Epidermal melanocyte (primary cell): ENCODE measurements at regions not wholly inside any gene's neighbourhood (a gene's known extent, or its start where the extent isn't known, plus 50 kb on each side); places are given as distances from the start of the nearest gene placed in this dataset.
"Not testable (repeated sequence)": the region's sequence is repeated elsewhere in the genome, so short reads cannot be mapped to it uniquely, and the experiment has no call there.

ENCODE experiments used
- DNase-seq: peaks from one replicate; pipeline ENCODE4 v3.0.0; 2011; ENCODE audit warnings: low spot score; ENCODE audit not compliant: insufficient read length

DNA sequence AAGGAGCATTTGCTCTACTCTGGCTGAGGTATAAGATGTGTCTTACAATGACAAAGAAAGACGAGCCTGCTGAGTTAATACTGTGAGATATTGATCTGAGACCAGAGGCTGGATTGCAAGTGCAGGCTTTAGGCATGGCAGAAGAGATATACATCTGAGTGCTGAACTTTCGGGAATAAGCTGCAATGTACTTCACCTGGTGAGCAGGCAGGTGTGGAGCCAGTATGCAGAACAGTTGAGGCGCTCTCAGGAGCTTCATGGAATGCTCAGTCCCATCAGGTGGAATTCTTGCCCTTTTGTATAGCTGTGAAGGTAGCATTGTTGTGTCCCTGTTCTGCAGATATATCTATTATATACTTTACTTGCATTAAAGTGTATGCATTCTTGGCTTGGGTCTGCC, 179.3 kb upstream of the RIMS1 start:
- DNase-seq = no peak

DNA sequence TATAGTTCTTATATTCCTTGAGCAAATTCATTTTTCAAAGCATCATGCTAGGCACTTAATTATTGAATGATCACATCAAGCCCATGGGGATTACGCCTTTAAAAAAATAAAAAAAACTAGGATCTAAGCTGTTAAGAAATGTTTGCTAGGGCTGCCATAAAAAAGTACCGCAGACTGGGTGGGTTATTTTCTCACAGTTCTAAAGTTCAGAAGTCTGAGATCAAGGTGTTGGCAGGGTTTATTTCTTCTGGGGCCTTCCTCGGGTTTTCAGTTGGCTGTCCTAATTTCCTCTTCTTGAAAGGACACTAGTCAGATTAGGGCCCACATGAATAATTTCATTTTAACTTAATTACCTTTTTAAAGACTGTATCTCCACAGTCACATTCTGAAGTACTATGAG, 165.6 kb upstream of the RIMS1 start:
- DNase-seq = no peak

DNA sequence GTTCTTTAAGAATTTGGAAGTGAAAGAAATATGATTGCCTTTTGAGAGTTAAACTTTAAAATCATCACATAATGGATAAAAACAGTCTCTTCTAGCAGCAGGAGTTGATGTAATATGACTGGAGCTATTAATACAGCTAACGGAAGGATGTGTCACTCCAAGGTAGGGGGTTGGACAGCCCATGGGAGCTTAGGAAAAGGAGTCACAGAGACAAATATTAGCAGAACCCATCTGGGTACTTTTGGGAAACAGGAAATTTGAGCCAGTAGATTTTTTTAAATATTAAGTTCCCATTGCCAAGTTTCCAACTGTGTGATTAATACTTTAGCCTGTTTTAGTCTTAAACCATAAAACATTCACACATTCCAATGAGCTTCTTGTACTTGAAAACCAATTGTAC, 164.7 kb upstream of the RIMS1 start:
- no peak for DNase-seq

DNA sequence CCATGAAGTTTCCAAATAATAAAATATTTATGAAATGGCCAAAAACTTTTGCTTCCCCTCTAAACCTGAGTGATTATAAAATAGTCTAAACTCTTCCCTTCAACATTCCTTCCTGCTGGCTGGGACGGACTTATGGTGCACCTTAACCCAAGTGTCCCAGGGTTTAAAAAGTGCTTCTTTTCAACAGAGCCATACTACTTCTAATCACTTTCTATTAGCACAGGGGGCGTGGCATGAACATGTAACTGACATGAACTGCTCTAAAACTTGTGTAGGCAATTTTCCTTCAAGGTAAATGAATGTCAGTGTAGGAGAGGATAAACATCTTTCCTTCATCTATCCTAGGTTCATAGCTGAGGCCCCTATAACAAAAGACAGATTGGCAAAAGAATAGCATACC, 163.6 kb upstream of the RIMS1 start:
- DNase-seq = no peak

DNA sequence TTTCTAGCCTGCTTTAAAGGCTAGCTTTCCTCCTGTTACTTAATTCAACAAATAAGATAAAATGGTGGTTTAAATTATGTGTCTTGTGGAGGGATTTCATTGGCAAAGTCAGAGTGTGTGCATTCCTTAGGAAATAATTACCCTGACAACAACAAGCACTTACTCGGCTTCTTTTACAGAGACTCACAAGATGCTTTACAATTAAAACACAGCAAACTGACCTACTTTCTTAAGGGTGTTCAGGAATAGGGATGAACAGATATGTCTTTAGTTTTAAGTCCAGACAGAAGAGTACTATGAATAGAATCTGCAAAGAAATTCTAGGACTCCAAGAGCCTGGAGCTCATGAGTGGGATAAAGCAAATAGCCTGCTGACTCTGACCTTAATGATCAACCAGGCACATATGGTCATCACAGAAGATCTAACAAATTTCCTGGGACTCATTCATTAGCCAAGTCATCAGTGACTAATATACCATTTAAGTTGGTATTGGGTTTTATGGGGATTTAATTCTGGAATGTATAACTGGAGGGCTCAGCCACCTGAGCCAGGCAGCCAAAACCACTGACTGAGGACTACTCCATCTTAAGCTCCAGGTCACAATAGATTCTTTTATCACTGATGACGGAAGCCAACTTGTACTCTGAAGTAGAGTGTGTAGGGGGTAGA, 161.8 kb upstream of the RIMS1 start:
- DNase-seq = no peak

DNA sequence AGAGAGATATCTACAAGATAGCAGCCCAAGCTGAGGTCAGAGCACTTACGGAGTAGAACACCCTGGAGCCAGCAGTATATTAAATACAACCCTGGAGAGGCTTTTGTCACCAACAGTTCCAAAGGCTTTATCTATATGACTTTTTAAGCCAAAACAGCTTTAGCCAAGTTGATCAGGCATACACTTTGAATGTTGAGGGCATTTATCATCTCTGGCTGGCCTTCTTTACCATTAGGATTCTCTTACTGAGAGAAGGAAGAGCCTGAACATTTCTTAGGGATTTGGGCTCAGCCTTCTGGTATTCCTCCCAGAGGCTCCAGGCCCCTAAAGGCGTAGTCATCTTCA, 161.3 kb upstream of the RIMS1 start:
- DNase-seq = no peak

DNA sequence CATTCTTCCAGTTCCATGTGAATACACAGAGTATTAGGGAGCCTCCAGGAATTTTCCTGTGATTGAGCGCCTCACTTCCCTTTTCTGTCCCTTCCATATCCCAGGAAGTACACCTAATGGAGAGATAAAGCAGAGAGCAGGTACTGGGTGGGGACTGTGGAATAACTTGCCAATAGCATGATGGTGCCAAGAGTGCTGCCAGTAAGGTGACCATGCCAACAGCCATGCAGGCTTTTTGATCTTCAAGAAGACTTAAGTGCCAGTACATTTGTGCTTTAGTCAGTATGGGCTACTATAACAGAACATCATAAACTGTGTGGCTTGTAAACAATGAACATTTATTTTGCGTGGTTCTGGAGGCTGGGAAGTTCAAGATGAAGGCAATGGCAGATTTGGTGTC, 160.2 kb upstream of the RIMS1 start:
- no peak for DNase-seq

DNA sequence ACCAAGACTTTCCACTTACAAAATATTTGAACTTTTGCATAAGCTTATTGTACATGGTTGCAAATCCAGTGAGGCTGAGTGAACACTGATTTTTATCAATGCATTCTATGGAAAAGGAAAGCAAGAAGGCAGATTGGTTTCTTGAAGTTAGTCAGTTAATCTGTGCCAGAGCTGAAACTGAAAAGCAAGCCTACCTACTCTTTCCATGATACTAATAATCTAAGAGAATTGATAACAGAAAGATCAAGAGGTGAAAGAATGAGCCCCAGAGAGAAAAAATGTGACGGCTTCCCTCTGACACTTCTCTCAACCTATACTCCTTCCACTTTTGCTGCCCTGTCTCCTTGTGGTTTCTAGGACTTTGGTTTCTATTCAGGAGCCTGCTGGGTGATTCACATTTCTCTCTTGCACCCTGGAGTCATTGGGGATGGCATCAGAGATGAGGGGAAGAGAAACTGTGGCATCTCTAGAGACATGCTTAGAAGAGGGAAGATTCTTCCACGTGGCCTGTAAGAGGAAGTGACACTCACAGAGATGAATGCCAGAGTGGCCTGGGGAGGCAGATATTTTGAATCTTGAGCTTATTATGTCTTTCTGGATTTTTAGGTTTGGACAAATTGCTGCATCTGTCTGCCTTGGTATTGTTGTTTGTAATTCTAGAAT, 158.6 kb upstream of the RIMS1 start:
- DNase-seq = no peak

DNA sequence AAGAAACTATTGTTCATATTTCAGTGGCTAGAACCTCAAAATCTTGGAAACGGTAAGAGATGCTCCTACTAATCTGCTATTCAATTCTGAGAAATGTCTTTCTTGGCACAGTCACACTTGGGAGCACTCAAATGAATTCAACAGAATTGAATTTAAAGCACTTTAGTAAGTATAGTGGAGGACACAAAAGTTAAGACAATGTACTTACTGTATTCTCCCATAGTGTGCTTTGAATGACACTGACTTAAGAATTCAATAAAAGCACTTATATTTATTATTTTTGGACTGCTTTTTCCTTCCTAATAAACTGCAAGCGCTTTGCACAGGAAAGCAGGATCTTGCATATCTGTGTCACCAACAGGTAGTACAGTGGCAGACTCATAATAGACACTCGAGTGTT, 156.1 kb upstream of the RIMS1 start:
- no peak for DNase-seq

DNA sequence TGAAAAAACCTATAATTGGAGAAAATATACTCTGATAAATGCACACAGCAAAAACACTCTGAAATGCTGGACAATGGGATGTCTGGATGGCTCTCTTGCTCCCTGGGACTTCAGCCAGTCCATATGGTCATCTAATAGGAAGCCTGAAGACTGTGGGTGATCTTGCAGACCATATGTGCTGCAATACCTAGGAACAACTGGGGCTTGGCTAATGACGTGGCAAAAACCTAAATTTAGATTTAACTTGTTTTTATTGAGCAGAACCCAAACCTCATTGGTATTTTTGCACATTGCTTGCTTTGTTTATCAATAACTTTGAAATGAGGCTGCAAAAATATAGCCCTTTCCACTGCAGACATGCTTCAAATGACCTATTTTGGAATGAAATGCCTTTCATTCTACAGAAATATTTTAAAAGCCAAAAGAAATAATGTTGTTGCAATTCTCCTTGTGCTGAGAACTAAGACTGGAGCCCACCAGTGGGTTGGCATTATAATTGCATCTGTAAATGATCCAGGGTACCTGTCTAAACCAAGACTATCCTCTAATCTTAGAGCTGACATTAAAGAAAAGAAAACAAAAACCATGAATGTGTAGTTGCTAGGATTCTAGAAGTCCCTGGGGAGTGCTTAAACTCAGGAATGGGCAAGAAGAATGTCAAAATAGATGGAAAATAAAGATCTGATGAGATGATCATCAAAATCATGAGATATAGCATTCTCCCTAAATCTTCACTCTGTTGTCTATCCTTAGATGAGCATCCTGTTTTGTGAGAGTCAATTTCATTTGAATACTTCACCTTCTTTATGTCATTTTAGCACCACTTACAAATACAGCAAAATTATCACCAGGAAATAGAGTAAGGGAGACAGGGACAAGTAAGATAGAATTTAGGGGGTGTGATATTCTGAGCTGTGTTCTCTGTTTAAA, 152.1 kb upstream of the RIMS1 start:
- no peak for DNase-seq

DNA sequence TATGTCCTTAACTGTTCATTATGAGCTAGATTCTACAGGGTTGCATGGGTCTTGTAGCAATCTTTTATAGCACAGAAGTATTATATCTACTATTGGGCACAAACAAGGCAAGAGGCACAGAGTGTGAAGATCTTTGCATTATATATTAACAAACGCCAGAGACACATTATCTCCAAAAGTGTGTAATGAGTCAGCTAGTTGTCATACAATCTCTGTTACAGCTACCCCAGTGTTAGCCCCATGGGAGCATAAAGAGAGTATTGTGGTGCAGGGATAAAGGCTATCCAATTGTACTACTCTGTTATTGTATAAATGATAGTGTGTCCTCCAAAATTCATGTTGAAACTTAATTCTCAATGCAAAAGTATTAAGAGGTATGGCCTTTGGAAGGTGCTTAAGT, 148.4 kb upstream of the RIMS1 start:
- DNase-seq = no peak

DNA sequence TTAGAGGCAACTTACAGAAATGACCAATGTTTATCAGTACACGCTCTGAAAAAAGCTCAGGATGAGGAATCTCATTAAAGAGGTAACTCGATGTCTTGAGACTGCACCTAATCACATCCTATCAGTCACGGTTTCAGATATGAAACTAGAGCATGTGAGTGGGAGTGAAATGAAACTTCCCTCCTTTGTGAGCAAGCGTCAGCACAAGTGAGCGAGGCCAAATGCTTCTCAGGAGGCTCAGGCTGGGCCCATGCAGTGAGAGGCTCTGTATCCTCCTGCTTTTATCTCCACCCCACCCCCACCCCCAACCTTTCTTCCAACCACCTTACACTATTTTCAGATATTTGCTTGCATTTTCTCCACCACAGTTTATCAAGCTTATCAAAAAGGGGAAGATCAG, 140.8 kb upstream of the RIMS1 start:
- no peak for DNase-seq

DNA sequence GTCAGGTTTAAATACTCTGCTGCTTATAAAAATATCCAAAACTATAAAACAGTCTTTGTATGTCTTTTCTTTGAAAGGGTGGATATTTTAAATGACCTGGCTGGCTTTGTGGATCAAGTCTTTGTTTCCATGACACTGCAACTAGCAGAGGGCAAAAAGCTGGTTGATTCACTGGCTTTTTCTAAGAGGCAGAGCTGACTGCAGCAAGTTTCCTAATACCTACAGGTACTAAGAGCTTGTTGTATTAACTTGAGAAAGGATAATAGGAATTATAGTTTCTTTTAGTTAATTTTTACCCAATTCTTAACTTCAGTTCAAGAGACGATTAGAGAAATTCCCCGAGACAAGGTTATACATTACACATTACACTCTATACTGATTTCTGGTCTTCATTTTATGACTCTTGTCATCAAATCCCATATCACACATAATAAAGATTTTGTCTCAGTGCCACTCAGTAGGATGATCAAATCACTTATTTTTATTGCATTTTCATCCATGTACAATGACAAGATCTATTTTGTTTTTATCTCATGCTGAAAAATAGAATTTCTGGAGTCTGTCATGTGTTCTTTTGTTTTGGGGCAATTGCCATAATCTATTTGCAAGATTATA, 120.1 kb upstream of the RIMS1 start:
- DNase-seq = no peak

DNA sequence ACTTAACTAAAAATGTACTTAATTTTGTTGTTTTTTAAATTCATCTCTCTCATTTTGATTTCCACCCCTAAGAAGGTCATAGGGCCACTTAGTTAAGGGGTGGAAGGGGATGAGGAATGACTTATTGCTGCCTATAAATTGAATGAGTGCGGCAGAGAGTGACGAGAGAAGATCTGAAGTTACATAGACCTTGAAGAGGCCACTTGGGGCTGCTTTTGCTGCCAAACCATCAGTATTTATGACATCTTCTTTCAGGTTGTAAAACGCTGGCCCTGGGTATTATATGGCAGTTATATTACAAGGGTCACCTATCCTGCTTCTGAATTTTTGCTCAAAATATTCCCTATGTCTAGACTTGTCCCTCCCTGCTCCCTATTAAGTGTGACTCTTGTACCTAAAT, 119.6 kb upstream of the RIMS1 start:
- no peak for DNase-seq

DNA sequence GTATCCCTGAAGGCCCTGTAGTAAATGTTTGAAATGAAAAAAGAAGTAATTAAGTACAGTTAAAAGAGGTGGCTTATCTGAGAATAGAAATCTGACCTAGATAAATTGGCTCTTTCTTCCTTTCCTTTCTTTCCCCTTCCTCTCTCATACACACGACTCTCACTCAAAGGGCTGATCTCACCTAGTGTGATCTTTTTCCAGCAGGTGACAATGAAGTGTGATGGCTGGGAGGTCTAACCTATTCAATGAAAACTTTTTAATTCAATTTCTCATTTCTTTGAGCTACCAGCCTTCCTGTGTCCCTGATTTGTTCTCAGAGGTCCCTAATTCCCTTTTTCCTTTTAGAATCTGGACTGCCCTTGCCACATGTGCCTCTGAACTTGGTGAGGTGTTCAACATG, 118.0 kb upstream of the RIMS1 start:
- DNase-seq = no peak

DNA sequence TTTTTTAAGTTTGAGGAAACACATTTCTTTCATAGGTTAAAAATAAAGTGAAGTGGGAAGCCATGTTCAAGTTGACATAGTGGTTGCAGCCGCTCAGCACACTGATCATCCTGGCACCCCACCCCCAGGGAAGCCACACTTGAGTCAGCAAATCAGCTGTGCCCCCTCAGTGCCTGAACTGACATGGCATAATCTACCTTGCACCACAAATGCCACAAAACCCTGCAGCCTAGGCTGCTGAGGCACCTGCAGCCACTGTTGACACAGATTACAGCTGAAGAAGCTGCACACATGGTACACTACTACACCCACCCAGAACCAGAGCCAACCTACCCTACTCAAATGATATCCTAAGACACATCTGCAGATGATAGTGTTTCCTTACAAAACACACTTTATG, 77.5 kb upstream of the RIMS1 start:
- no peak for DNase-seq

DNA sequence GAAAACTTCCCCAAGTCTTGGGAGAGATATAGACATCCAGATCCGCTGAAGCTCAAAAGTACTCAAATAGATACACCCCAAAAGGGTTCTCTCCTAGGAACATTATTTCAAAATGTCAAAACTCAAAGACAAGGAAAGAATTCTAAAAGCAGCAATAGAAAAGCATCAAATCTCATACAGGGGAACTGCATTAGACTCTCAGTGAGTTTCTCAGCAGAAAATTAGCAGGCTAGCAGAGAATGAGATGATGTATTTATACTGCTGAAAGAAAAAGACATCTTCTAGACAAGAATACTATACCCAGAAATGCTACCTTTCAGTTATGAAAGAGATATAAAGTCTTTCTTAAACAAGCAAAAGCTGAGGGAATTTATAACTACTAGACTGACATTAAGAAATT, 75.5 kb upstream of the RIMS1 start:
- no peak for DNase-seq

DNA sequence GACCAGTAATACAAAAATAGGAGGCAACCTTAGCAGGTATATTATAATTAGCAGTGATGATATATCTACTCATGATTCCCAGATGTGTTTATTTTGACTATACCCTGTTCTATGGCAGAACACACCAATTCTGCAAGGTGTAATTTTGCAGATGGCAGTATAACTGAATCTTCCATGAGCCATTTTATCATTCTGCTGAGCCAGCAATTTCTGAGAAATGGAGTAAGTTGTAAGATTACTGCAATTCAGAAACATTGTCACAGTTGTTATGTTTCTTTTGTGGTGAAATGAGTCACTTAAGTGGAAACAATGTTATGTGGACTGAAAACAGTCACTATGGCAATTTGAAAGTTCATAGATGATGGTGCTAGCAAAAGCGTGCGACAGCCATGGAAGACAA, 63.7 kb upstream of the RIMS1 start:
- no peak for DNase-seq

DNA sequence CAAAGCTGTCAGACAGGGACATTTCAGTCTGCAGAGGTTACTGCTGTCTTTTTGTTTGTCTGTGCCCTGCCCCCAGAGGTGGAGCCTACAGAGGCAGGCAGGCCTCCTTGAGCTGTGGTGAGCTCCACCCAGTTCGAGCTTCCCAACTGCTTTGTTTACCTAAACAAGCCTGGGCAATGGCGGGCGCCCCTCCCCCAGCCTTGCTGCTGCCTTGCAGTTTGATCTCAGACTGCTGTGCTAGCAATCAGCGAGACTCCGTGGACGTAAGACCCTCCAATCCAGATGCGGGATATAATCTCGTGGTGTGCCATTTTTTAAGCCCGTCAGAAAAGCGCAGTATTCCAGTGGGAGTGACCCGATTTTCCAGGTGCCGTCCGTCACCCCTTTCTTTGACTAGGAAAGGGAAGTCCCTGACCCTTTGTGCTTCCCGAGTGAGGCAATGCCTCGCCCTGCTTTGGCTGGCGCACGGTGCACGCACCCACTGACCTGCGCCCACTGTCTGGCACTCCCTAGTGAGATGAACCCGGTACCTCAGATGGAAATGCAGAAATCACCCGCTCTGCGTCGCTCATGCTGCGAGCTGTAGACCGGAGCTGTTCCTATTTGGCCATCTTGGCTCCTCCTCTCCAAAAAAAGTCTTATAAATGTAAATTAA, 54.1 kb upstream of the RIMS1 start:
- DNase-seq = not testable (repeated sequence)
